ENCODE measurements at regions not wholly inside any gene's neighbourhood (a gene's known extent, or its start where the extent isn't known, plus 50 kb on each side); places are given as distances from the start of the nearest gene placed in this dataset.

DNA sequence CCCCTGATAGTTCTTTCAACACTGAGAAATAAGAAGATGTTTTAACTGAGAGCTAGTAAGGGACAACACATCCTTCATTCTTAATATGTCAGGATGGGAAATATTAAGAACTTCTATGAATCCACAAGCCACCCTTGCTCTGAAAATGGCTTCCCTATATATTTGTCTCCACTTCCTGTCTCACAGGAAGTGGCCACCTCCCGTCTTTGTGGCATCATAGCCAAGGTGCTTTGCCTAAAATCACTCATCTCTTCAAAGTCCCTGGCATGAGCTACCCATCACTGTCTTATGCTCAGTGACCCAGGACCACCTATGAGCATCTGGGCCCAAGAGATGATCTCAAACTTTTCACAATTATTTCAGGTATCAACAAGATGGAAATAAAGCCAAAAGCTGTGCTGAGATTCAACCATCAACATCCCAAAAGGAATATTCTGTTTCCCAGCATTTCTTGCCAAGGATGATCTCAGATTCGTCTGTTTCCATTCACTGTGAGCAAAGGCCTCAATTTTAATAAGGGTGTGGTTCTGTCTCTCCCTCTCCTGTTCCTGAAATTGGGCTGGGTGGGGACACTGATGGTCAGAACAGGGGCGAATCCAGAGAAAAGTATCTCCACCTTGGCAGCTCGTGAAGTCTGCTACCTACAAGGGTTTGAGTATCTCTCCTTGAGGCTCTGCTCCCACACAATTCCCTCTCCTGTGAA lies 493.9 kb downstream of the MN1 start:
- no peak for DNase-seq
- H3K4me3 ChIP-seq: no peak overlapping the region
- TF ChIP-seq, protein P1, sequence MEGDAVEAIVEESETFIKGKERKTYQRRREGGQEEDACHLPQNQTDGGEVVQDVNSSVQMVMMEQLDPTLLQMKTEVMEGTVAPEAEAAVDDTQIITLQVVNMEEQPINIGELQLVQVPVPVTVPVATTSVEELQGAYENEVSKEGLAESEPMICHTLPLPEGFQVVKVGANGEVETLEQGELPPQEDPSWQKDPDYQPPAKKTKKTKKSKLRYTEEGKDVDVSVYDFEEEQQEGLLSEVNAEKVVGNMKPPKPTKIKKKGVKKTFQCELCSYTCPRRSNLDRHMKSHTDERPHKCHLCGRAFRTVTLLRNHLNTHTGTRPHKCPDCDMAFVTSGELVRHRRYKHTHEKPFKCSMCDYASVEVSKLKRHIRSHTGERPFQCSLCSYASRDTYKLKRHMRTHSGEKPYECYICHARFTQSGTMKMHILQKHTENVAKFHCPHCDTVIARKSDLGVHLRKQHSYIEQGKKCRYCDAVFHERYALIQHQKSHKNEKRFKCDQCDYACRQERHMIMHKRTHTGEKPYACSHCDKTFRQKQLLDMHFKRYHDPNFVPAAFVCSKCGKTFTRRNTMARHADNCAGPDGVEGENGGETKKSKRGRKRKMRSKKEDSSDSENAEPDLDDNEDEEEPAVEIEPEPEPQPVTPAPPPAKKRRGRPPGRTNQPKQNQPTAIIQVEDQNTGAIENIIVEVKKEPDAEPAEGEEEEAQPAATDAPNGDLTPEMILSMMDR (IDR thresholded peaks at IDR 0.05; ENCODE audit: control extremely low read depth, extremely low read depth): no peak
- H3K4me1 ChIP-seq (ENCODE audit: control insufficient read depth in 5 of 5, insufficient read depth in 5 of 5, low read length in 5 of 5): peaks cover 0 to 15% (median 5%) of the 10 kb centered on the region in 5 donors
- H3K36me3 ChIP-seq (ENCODE audit: control insufficient read depth in 4 of 4, insufficient read depth in 4 of 4, low read length in 4 of 4): no peaks in the 10 kb centered on the region
- peaks cover 0 to 7% (median 0%) of the 10 kb centered on the region in 4 donors for H3K9me3 ChIP-seq (ENCODE audit: control insufficient read depth in 4 of 4, insufficient read depth in 3 of 4, low read length in 3 of 4)
- no peak overlapping the region for H3K27ac ChIP-seq (ENCODE audit: low read depth in 1 of 2, low read length in 1 of 2)
- 69 to 71% methylated on average over 4 of the region's 4 CpGs for WGBS, 2 donors
- no peak overlapping the region for H3K9ac ChIP-seq (ENCODE audit: insufficient read depth in 1 of 2, low read length in 2 of 2)
- peaks cover 0 to 6% (median 4%) of the 10 kb centered on the region in 3 donors for H3K27me3 ChIP-seq (ENCODE audit: control insufficient read depth in 3 of 3, insufficient read depth in 3 of 3, low read length in 2 of 3)
- ATAC-seq (ENCODE audit: insufficient read depth, low FRiP score): no peak

DNA sequence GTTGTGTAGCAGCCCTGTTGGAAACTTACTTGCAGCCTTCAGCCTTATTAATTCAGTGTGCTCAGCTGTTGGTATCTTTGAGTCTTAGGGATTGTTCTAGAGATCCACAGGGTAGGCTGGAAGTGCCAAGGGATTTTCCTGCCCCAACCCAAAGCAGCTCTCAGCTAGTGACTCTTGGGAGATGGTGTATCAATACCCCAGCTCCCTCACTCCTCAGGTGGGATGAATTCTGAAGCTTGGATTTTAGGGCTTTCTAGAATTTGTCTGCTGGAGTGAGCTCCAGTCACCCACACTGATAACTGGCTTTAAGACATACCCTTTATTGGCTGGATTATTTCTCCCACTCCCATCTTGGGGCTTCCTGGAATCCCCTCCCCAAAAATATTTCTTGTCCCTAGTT lies 493.0 kb downstream of the MN1 start:
- TF ChIP-seq, protein P1 (IDR thresholded peaks at IDR 0.05; ENCODE audit: control extremely low read depth, extremely low read depth): no peak
- no peak overlapping the region for H3K4me3 ChIP-seq
- no peaks in the 10 kb centered on the region for H3K36me3 ChIP-seq (ENCODE audit: control insufficient read depth in 4 of 4, insufficient read depth in 4 of 4, low read length in 4 of 4)
- ATAC-seq (ENCODE audit: insufficient read depth, low FRiP score) (no peak), DNase-seq (no peak)
- peaks cover 0 to 7% (median 4%) of the 10 kb centered on the region in 3 donors for H3K27me3 ChIP-seq (ENCODE audit: control insufficient read depth in 3 of 3, insufficient read depth in 3 of 3, low read length in 2 of 3)
- H3K4me1 ChIP-seq (ENCODE audit: control insufficient read depth in 5 of 5, insufficient read depth in 5 of 5, low read length in 5 of 5): peaks cover 0 to 17% (median 6%) of the 10 kb centered on the region in 5 donors
- H3K9ac ChIP-seq (ENCODE audit: insufficient read depth in 1 of 2, low read length in 2 of 2): no peak overlapping the region
- peaks cover 0 to 7% (median 0%) of the 10 kb centered on the region in 4 donors for H3K9me3 ChIP-seq (ENCODE audit: control insufficient read depth in 4 of 4, insufficient read depth in 3 of 4, low read length in 3 of 4)
- no peak overlapping the region for H3K27ac ChIP-seq (ENCODE audit: low read depth in 1 of 2, low read length in 1 of 2)

DNA sequence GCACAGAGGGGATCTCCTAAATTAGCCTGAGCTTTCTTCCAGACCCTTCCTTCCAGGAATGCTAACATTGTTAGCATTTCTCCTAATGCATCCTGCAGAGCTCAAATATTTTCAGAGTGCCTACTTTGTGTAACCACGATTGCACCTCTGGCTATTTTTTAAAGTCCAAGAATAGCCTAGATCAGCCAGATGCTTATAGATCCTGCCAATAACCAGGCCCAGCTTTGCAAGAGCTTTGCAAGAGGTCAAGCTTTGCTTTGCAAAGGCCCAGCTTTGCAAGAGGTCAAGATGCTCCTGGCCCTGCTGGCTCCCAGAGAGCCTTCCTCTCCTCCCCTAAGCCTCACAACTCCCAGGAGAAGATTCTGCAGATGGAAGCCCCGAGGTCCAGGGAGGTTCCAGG lies 491.9 kb downstream of the MN1 start:
- TF ChIP-seq, protein P1 (IDR thresholded peaks at IDR 0.05; ENCODE audit: control extremely low read depth, extremely low read depth): no peak
- H3K9me3 ChIP-seq (ENCODE audit: control insufficient read depth in 4 of 4, insufficient read depth in 3 of 4, low read length in 3 of 4): peaks cover 0 to 7% (median 0%) of the 10 kb centered on the region in 4 donors
- no peak overlapping the region for H3K4me3 ChIP-seq
- peaks cover 0 to 7% (median 4%) of the 10 kb centered on the region in 3 donors for H3K27me3 ChIP-seq (ENCODE audit: control insufficient read depth in 3 of 3, insufficient read depth in 3 of 3, low read length in 2 of 3)
- no peaks in the 10 kb centered on the region for H3K36me3 ChIP-seq (ENCODE audit: control insufficient read depth in 4 of 4, insufficient read depth in 4 of 4, low read length in 4 of 4)
- 68 to 73% methylated on average over 2 of the region's 2 CpGs for WGBS, 2 donors
- DNase-seq (no peak), ATAC-seq (ENCODE audit: insufficient read depth, low FRiP score) (no peak)
- no peak overlapping the region for H3K27ac ChIP-seq (ENCODE audit: low read depth in 1 of 2, low read length in 1 of 2)
- H3K9ac ChIP-seq (ENCODE audit: insufficient read depth in 1 of 2, low read length in 2 of 2): no peak overlapping the region
- H3K4me1 ChIP-seq (ENCODE audit: control insufficient read depth in 5 of 5, insufficient read depth in 5 of 5, low read length in 5 of 5): peaks cover 0 to 18% (median 6%) of the 10 kb centered on the region in 5 donors

Data from lung (tissue), 11 donors.